IMR-90 (cell line): ENCODE measurements at regions not wholly inside any gene's neighbourhood (a gene's known extent, or its start where the extent isn't known, plus 50 kb on each side); places are given as distances from the start of the nearest gene placed in this dataset.

Source experiments
- ATAC-seq: fragments of 200-7000 bp; cut with Tn5 transposase; 2 replicates; pipeline ENCODE4 v1.9.1; 2020; ENCODE audit warnings: low read depth, mild to moderate bottlenecking, moderate library complexity
- BruUV-seq: library from RNA; stranded (reverse); fragments of 400-500 nt; replicated peaks from 2 replicates; lab custom pipeline; 2021; lab: Mats Ljungman, UMichigan
- CTCF ChIA-PET: fragments of 300-600 bp; formaldehyde crosslinking; extraction: SDS; loops from one replicate; lab custom pipeline; 2021; ENCODE audit warnings: antibody characterized with exemption; lab: Yijun Ruan, JAX
- POLR2A ChIA-PET: fragments of 300-600 bp; sonication (Branson Sonifier 250); formaldehyde crosslinking; loops from one replicate; lab custom pipeline; 2022; ENCODE audit warnings: antibody characterized with exemption; ENCODE audit not compliant: unreplicated experiment; lab: Charles Lee
- DNase-seq: peaks from one replicate; pipeline ENCODE4 v3.0.0; 2013
- H2AFZ ChIP-seq: replicated peaks from 2 replicates; pipeline ENCODE3; 2013; ENCODE audit warnings: low read length, mild to moderate bottlenecking; ENCODE audit not compliant: poor library complexity
- H2AK5ac ChIP-seq: 2 replicates; pipeline ENCODE4 v1.6.1; 2013; ENCODE audit warnings: low read depth, low read length, inconsistent platforms
- H2AK9ac ChIP-seq: replicated peaks from 2 replicates; pipeline ENCODE3; 2013; ENCODE audit warnings: mild to moderate bottlenecking, low read depth, low read length, moderate library complexity; ENCODE audit not compliant: poor library complexity
- H2BK120ac ChIP-seq: 2 replicates; pipeline ENCODE4 v1.6.1; 2013; ENCODE audit warnings: low read depth, low read length, inconsistent platforms
- H2BK15ac ChIP-seq: 3 replicates; pipeline ENCODE4 v1.6.1; 2013; ENCODE audit warnings: low read depth, low read length, inconsistent platforms
- H2BK20ac ChIP-seq: 2 replicates; pipeline ENCODE4 v1.6.1; 2013; ENCODE audit warnings: low read depth, mild to moderate bottlenecking, inconsistent platforms, low read length, moderate library complexity
- H2BK5ac ChIP-seq: 2 replicates; pipeline ENCODE4 v1.6.1; 2013; ENCODE audit warnings: mild to moderate bottlenecking, low read depth, low read length, inconsistent platforms; ENCODE audit not compliant: poor library complexity, severe bottlenecking
- H3K14ac ChIP-seq: replicated peaks from 2 replicates; pipeline ENCODE4 v1.6.1; 2013; ENCODE audit warnings: low read depth, low read length, inconsistent platforms
- H3K18ac ChIP-seq: 2 replicates; pipeline ENCODE4 v1.6.1; 2013; ENCODE audit warnings: low read depth, low read length, control low read depth
- H3K23ac ChIP-seq: 2 replicates; pipeline ENCODE4 v1.6.1; 2013; ENCODE audit warnings: low read depth, low read length, inconsistent platforms
- H3K27ac ChIP-seq: 2 replicates; pipeline ENCODE4 v1.5.1; 2013; ENCODE audit warnings: mild to moderate bottlenecking, control low read depth, low read length; ENCODE audit not compliant: insufficient read depth
- H3K27me3 ChIP-seq: 2 replicates; pipeline ENCODE4 v1.6.1; 2013; ENCODE audit warnings: low read length; ENCODE audit not compliant: control insufficient read depth, insufficient read depth
- H3K36me3 ChIP-seq: 2 replicates; pipeline ENCODE4 v1.6.1; 2013; ENCODE audit warnings: low read length, mixed read lengths; ENCODE audit not compliant: control insufficient read depth, insufficient read depth
- H3K4ac ChIP-seq: 2 replicates; pipeline ENCODE4 v1.6.1; 2013; ENCODE audit warnings: low read depth, low read length, inconsistent platforms
- H3K4me1 ChIP-seq: 2 replicates; pipeline ENCODE4 v1.6.1; 2013; ENCODE audit warnings: low read length, mixed read lengths; ENCODE audit not compliant: control insufficient read depth, insufficient read depth
- H3K4me2 ChIP-seq: 2 replicates; pipeline ENCODE4 v1.6.1; 2013; ENCODE audit warnings: low read depth, mild to moderate bottlenecking, control low read depth, low read length, moderate library complexity
- H3K4me3 ChIP-seq: 2 replicates; pipeline ENCODE4 v1.5.1; 2013; ENCODE audit warnings: low read depth, mild to moderate bottlenecking, control low read depth, low read length, moderate library complexity; ENCODE audit not compliant: insufficient read depth
- H3K56ac ChIP-seq: 2 replicates; pipeline ENCODE4 v1.6.1; 2013; ENCODE audit warnings: low read length, inconsistent platforms; ENCODE audit not compliant: insufficient read depth; ENCODE audit errors: extremely low read depth
- H3K79me1 ChIP-seq, 2 experiments: 2 replicates each; pipeline ENCODE4 v1.6.1; 2013; ENCODE audit warnings: low read length in 2 of 2, inconsistent platforms in 1 of 2, low read depth in 1 of 2
- H3K9ac ChIP-seq: 2 replicates; pipeline ENCODE4 v1.6.1; 2013; ENCODE audit warnings: low read depth, low read length, control low read depth
- H3K9me1 ChIP-seq: 2 replicates; pipeline ENCODE4 v1.6.1; 2013; ENCODE audit warnings: low read length, inconsistent platforms; ENCODE audit not compliant: insufficient read depth
- H3K9me3 ChIP-seq: 2 replicates; pipeline ENCODE4 v1.6.1; 2013; ENCODE audit warnings: low read length; ENCODE audit not compliant: control insufficient read depth, insufficient read depth
- H4K20me1 ChIP-seq: 2 replicates; pipeline ENCODE4 v1.6.1; 2013; ENCODE audit warnings: low read length, inconsistent platforms; ENCODE audit not compliant: insufficient read depth
- H4K5ac ChIP-seq: 2 replicates; pipeline ENCODE4 v1.6.1; 2013; ENCODE audit warnings: mild to moderate bottlenecking, low read depth, low read length, control low read depth
- H4K8ac ChIP-seq, 2 experiments: 2 replicates each; pipeline ENCODE4 v1.6.1; 2013; ENCODE audit warnings: low read depth in 2 of 2, low read length in 2 of 2, control low read depth in 1 of 2, inconsistent platforms in 1 of 2
- H4K91ac ChIP-seq: 2 replicates; pipeline ENCODE4 v1.6.1; 2013; ENCODE audit warnings: low read depth, low read length, inconsistent platforms; ENCODE audit not compliant: insufficient read depth
- CEBPB ChIP-seq: IDR thresholded peaks from 2 replicates; pipeline ENCODE4 v1.6.1; 2012; ENCODE audit warnings: low read depth, low read length, improper control_type of control experiment
- CHD1 ChIP-seq: IDR thresholded peaks from 2 replicates; pipeline ENCODE4 v1.6.1; 2012; ENCODE audit warnings: low read depth, low read length, improper control_type of control experiment
- FOS ChIP-seq: fragments of 150-350 bp; IDR thresholded peaks from 2 replicates; pipeline ENCODE4 v1.6.1; 2016; ENCODE audit warnings: low read depth, low read length
- MAFK ChIP-seq: IDR thresholded peaks from 2 replicates; pipeline ENCODE4 v1.6.1; 2012; ENCODE audit warnings: low read depth, low read length, improper control_type of control experiment
- MAZ ChIP-seq: IDR thresholded peaks from 2 replicates; pipeline ENCODE4 v1.6.1; 2012; ENCODE audit warnings: low read depth, mild to moderate bottlenecking, low read length, improper control_type of control experiment, moderate library complexity, borderline replicate concordance
- POLR2A ChIP-seq: IDR thresholded peaks from 2 replicates; pipeline ENCODE4 v1.6.1; 2012; ENCODE audit warnings: mild to moderate bottlenecking, low read depth, low read length
- SMC3 ChIP-seq: fragments of 150-350 bp; IDR thresholded peaks from 2 replicates; pipeline ENCODE4 v1.6.1; 2016; ENCODE audit warnings: low read depth, mild to moderate bottlenecking, antibody characterized with exemption, low read length, moderate library complexity
- WGBS, 2 experiments: methylation state at CpG; one replicate each; pipeline versions ENCODE4 v1.1.5 to v1.1.7; 2013; ENCODE audit warnings: missing lambda C conversion rate in 2 of 2; ENCODE audit not compliant: insufficient read length in 1 of 2; ENCODE audit errors: extremely low coverage in 2 of 2; 5-methylcytosine and 5-hydroxymethylcytosine counted together
- dilution Hi-C: fragments of 300-500 bp; cut with HindIII; formaldehyde crosslinking; loops from one replicate; pipeline ENCODE4 v1.14.3; 2018; ENCODE audit warnings: low sequenced_read_pairs; ENCODE audit not compliant: unreplicated experiment
- in situ Hi-C: fragments of 300-500 bp; cut with MboI; formaldehyde crosslinking; loops from 3 replicates; pipeline ENCODE4 v1.14.3; 2019; ENCODE audit warnings: low sequenced_read_pairs, inconsistent platforms, mixed read lengths
- intact Hi-C: fragments of 100-400 bp; cut with micrococcal nuclease; formaldehyde crosslinking; loops from 2 replicates; pipeline ENCODE4 v1.10.0; 2022
- TF ChIP-seq, protein P1 (sequence below): fragments of 150-350 bp; IDR thresholded peaks from 2 replicates; pipeline ENCODE4 v1.6.1; 2016; ENCODE audit warnings: low read depth, mild to moderate bottlenecking, low read length, moderate library complexity, borderline replicate concordance
- TF ChIP-seq, protein P2 (sequence below): fragments of 150-350 bp; IDR thresholded peaks from 2 replicates; pipeline ENCODE4 v1.6.1; 2017; ENCODE audit warnings: mild to moderate bottlenecking, antibody characterized with exemption, low read length, low read depth

DNA sequence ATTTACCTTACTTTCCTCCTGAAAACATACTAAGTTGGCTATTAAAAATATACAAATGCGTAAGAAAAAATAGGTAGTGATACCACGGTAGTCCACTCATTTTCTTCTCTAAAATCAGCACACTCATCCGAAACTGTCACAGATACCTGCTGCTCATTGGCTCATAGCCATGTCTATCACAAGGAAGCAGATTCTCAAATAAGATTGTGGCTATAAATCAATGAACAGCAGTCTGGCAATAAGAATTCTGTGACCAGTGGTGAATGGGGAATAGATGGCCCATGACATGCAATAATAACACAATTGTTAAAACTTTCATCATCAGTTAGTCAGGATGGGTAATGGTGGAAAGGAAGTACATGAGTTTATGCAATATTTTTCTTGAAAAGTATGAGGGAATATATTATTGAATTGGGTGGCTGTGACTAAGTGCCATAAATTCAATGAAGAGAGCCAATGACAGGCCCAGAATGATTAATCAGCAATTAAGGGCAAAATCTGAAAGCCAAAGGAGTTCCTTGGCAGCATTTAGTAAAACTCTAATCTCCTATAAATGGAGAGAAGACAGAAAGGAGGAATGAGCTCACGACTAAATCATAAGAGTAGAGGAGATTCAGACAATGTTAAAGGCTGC is 202.3 kb upstream of the NEIL3 start:
- no peak overlapping the region for H4K91ac ChIP-seq
- H2AFZ ChIP-seq, result no peak overlapping the region
- no peaks in the 10 kb centered on the region for H3K36me3 ChIP-seq
- H2AK9ac ChIP-seq, result no peak overlapping the region
- dilution Hi-C loops (no loop called here), intact Hi-C loops (loop anchor here (5.0 kb wide), 2 partner anchors 335 to 730 kb away; partner anchors contain the start of gene AGA), in situ Hi-C loops (loop anchor here (25.0 kb wide), 1 partner anchor 455 kb away; no protein-coding TSS in a partner anchor)
- H3K4me3 ChIP-seq, result no peak overlapping the region
- TF ChIP-seq, protein P1, sequence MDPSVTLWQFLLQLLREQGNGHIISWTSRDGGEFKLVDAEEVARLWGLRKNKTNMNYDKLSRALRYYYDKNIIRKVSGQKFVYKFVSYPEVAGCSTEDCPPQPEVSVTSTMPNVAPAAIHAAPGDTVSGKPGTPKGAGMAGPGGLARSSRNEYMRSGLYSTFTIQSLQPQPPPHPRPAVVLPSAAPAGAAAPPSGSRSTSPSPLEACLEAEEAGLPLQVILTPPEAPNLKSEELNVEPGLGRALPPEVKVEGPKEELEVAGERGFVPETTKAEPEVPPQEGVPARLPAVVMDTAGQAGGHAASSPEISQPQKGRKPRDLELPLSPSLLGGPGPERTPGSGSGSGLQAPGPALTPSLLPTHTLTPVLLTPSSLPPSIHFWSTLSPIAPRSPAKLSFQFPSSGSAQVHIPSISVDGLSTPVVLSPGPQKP, result no peak
- TF ChIP-seq MAFK (peak; percentile 46), CEBPB (no peak), POLR2A (no peak), CHD1 (no peak), FOS (no peak), MAZ (no peak), SMC3 (no peak)
- TF ChIP-seq, protein P2, sequence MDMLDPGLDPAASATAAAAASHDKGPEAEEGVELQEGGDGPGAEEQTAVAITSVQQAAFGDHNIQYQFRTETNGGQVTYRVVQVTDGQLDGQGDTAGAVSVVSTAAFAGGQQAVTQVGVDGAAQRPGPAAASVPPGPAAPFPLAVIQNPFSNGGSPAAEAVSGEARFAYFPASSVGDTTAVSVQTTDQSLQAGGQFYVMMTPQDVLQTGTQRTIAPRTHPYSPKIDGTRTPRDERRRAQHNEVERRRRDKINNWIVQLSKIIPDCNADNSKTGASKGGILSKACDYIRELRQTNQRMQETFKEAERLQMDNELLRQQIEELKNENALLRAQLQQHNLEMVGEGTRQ, result no peak
- H3K9me3 ChIP-seq, result peaks cover 4% of the 10 kb centered on the region
- no peak overlapping the region for H3K14ac ChIP-seq
- no peak overlapping the region for H2AK5ac ChIP-seq
- no peak overlapping the region for H3K18ac ChIP-seq
- no peaks in the 10 kb centered on the region for H3K79me1 ChIP-seq
- no peak overlapping the region for H3K23ac ChIP-seq
- H3K27me3 ChIP-seq, result no peaks in the 10 kb centered on the region
- WGBS, 2 experiments, result 80% methylated on average over 1 of the region's 4 CpGs; no CpG with 5 or more reads in 1 of the 2 experiments
- ChIA-PET POLR2A (no interaction called here), CTCF (interaction anchor here (1.3 kb wide), 1 partner anchor 223 kb away, joined by 3 read pairs; no protein-coding TSS in a partner anchor)
- BruUV-seq, result no TSS peak
- H3K27ac ChIP-seq, result no peak overlapping the region
- no peak overlapping the region for H4K8ac ChIP-seq
- H4K5ac ChIP-seq, result no peak overlapping the region
- no peaks in the 10 kb centered on the region for H3K4me1 ChIP-seq
- no peaks in the 10 kb centered on the region for H4K20me1 ChIP-seq
- no peak overlapping the region for H3K4me2 ChIP-seq
- H3K9me1 ChIP-seq, result no peaks in the 10 kb centered on the region
- H2BK120ac ChIP-seq, result no peak overlapping the region
- ATAC-seq (no peak), DNase-seq (no peak)
- H2BK20ac ChIP-seq, result no peak overlapping the region
- H2BK15ac ChIP-seq, result no peak overlapping the region
- no peak overlapping the region for H2BK5ac ChIP-seq
- no peak overlapping the region for H3K4ac ChIP-seq
- H3K9ac ChIP-seq, result no peak overlapping the region
- no peak overlapping the region for H3K56ac ChIP-seq
